GM21390 (cell line): ENCODE measurements at regions not wholly inside any gene's neighbourhood (a gene's known extent, or its start where the extent isn't known, plus 50 kb on each side); places are given as distances from the start of the nearest gene placed in this dataset.
"Not testable (repeated sequence)": the region's sequence is repeated elsewhere in the genome, so short reads cannot be mapped to it uniquely, and the experiment has no call there.

Experiments used
- ATAC-seq: cut with Tn5 transposase; IDR thresholded peaks from one replicate; pipeline ENCODE4 v1.9.1; 2021; ENCODE audit not compliant: unreplicated experiment

DNA sequence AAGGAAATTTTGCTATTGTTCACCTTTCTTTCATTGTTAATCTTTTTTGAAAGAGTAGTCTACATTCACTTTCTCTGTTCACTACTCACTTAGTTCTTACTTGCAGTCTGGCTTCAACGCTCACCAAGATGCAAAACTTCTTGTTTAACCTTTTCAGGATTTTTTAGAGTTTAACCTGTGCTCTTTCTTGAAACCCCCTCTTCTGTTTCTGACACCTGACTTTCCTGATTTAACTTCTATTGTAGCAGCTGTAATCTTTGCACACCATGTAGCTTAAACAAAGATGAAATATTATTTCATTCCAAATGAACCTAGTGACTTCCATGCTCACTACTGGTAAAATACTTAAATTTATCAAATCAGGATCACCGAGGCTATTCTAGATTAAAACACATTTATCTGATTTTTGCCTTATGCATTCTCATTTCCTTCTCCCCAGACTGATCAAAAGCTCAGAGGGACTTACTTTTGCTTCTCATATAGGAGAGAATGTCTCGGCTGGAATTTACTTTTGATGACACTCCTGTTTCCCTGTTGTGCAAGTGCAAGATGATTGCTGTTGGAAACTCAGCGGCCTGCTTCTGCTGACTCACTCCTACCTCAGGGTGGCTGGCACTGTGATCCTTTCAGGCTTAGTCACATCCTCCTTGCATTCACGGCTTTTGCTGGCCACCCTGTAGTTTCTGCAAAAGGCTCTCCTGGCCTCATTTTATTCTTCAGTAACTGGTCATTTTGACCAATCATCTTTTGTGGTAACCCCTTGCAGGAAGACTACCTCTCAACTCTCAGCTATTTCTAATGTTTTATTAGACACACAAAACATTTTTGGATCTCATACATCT, 109.3 kb upstream of the IFNE start:
- no peak for ATAC-seq

GRCh38 chr9:21592063-21592338, 109.9 kb upstream of the IFNE start:
- ATAC-seq = no peak

DNA sequence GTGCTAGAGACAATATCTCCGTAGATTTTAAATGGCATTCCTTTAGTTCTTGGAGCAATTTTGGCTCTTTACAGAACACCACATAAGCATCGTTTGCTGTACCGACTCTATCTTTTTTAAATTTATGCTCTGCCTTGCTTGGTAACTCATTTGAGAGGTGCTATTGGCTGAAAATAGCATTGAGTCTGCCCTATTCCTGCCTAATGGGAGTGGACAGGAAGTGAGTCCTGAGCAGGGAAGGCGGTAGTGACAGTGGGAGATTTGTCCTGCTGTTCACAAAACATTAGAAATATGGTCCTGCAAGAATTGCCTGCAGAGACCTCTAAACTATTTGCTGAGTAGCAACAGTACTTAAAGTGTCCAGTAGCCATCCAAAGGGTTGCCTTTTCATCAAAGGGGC, 115.2 kb upstream of the IFNE start:
- no peak for ATAC-seq

DNA sequence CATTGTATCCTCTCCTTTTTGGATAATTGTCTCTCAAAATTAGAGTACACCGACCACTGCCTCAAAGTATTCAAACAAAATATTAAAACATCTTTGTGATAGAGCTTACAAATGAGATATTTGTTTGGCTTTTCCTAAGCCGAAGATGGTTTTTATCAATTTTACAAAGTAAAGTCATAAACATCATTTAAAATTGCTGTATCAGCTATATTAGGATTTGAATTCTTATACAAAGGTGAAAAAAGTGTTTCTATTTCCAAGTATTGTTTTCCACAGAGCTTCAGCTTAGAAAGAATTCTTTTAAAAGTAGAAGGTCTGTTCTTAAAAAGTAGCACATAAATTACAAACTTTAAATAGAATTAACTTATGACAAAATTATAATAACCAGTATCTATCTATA, 116.6 kb upstream of the IFNE start:
- no peak for ATAC-seq

GRCh38 chr9:21605489-21605931, 123.4 kb upstream of the IFNE start:
- ATAC-seq = no peak

GRCh38 chr9:21607576-21607975, 125.5 kb upstream of the IFNE start:
- no peak for ATAC-seq

GRCh38 chr9:21608200-21608599, 126.1 kb upstream of the IFNE start:
- ATAC-seq = no peak

DNA sequence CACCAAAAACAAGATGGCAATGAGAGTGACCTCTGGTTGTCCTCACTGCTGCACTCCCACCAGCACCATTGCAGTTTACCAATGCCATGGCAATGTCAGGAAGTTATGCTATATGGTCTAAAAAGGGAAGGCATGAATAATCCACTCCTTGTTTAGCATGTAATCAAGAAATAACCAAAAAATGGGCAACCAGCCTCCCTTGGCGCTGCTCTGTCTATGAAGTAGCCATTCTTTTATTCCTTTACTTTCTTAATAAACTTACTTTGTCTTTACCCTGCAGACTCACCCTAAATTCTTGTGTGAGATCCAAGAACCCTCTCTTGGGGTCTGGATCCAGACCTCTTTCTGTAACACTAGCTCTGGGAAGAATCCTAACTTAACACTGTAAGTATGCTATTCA, 127.4 kb upstream of the IFNE start:
- no peak for ATAC-seq

DNA sequence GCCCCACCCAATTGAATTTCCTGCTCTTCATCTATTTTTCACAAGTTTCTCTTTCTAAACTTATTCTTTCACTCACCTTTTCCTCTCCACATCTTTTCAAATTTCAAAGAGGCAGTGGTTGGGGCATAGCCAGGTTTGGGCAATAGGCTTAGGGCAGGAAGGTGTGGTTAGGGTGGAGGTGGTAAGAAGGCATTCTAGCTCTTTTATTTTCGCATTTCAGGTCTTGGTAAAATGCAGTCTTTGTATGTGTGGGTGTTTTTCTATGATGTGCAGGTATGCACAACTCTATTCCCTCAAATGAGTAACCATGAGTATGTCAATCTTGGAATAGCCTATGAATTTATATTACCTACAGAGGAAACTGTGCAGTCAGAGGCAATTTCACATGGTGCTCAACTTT, 129.8 kb upstream of the IFNE start:
- no peak for ATAC-seq

- no peak for ATAC-seq
Measured at GRCh38 chr9:21615018-21615417, 132.9 kb upstream of the IFNE start.

DNA sequence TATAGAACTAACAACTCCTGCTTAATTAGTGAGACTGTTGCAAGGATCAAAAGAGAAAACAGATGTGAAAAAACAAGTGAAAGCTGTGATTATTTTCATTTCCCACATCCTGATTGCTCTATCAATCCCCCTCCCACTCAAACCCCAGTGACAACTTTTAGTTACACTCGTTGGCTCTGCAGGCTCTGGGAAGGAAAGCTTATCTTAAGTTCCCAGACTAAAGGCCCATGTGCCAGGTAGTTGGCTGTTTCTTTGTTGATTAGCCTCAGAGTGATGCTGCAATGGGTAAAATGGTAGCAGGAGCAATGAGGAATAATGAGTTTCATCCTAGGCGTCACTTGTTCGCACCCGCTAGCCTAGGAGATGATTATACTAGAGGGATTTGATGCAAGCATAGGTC, 133.3 kb upstream of the IFNE start:
- ATAC-seq = no peak

- no peak for ATAC-seq
Measured at GRCh38 chr9:21616082-21616778, 134.1 kb upstream of the IFNE start.

DNA sequence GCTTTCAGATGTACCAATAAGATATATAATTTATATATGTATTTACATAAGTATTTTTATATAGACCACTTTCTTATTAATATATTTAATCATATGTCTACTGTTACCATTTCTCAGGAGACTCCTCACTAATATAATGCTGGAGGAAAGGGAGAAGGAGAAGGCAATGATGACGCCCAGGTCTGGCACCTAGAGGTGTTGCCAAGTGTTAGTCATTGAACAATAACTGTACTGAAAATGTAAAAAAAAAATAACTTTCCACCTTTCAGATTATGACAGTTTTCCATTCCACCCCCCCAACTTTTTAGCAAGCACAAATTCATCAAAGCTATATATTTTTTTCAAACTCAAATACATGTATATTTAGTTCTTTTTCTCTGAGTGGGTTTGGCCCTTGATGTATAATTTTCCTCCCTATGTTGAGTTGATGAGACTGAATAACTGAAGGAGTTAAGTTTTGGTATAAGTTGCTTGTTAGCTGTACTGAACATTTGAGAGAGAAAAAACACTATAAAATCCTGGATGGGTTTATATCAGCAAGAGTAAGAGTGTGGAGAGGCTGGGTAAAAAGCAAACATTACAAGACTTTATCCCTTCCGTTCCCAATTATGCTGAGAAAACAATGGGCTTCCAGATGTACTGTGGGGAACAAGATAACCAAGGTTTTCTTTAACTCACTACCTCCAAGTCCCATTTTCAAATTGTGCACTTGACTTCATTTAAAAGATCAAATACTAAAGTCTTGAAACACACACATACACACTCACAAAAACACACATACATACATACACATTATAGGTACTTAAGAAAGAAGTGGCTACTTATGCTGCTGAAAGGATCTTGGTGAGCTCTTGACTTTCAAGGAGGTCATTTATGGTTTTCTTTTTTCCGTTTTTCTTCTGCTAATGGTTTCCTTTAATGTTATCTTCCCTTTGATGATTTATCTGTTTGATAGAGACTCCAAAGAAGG, 142.8 kb upstream of the IFNE start:
- ATAC-seq = no peak

- ATAC-seq = no peak
Measured at GRCh38 chr9:21626493-21626892, 144.4 kb upstream of the IFNE start.

DNA sequence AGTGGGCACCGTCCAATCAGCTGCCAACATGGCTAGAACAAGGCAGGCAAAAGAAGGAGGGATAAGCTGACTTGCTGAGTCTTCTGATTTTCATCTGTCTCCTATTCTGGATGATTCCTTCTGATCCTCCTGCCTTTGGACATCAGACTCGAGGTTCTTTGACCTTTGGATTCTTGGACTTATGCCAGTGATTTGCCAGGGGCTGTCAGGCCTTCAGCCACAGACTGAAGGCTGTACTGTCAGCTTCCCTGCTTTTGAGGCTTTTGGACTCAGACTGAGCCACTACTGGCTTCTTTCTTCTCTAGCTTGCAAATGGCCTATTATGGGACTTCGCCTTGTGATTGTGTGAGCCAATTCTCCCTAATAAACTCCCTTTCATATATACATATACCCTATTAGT, 146.8 kb upstream of the IFNE start:
- ATAC-seq = not testable (repeated sequence)

GRCh38 chr9:21634951-21635350, 152.8 kb upstream of the IFNE start:
- ATAC-seq = no peak

GRCh38 chr9:21638104-21638503, 156.0 kb upstream of the IFNE start:
- no peak for ATAC-seq

DNA sequence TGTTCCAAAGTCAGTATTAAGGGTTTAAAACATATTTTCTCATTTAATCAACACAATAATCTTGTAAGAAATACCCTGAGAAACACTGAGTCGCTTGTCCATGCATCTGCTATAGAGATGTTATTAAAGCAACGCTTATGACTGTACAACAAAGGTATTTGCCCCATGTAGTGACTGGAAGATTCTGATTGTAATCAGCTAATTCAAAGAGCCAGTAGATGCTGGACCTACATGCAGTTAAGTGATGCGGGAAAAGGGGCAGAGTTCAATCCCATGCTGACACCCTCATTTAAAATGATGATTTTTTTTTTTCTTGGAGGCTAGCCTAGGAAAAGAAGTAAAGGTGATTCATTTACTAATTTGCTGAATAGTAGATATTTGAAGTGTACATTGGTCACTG, 149.3 kb upstream of the MTAP start:
- ATAC-seq = no peak

- no peak for ATAC-seq
Measured at GRCh38 chr9:21653589-21653988, 148.8 kb upstream of the MTAP start.

GRCh38 chr9:21656776-21657674, 145.4 kb upstream of the MTAP start:
- ATAC-seq = no peak
